ENCODE measurements at regions not wholly inside any gene's neighbourhood (a gene's known extent, or its start where the extent isn't known, plus 50 kb on each side); places are given as distances from the start of the nearest gene placed in this dataset.

DNA sequence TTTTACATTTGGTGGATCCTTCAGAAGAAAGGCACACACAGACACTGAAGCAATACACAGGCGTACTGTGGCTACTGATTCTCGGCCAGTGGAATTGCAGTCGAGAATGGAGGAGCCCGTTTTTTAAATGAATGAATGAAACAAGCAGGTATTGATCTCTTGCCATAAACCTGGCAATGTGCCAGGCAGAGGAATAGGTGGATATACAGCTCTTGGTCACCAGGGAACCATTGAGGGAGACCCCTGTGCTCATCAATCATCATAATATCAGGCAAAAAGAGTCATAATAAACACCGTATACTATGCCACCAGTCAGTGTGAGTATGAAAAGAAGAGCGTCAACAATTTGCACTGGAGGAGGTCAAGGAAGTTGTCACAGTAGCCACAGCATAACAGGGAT lies 140.3 kb upstream of the FOXF1 start:
- no peak for TF ChIP-seq CTCF (IDR thresholded peaks at IDR 0.05; ENCODE audit: control insufficient read depth, extremely low read depth, insufficient read depth)
- DNase-seq (ENCODE audit: low read depth): no peak
- no peak overlapping the region for H3K4me3 ChIP-seq (ENCODE audit: low read depth, low read length)

- DNase-seq (ENCODE audit: low read depth): no peak
- no peak overlapping the region for H3K4me3 ChIP-seq (ENCODE audit: low read depth, low read length)
- TF ChIP-seq CTCF (IDR thresholded peaks at IDR 0.05; ENCODE audit: control insufficient read depth, extremely low read depth, insufficient read depth): no peak
Measured at GRCh38 chr16:86371083-86371803, 139.1 kb upstream of the FOXF1 start.

GRCh38 chr16:86372193-86372592 lies 138.1 kb upstream of the FOXF1 start:
- no peak for TF ChIP-seq CTCF (IDR thresholded peaks at IDR 0.05; ENCODE audit: control insufficient read depth, extremely low read depth, insufficient read depth)
- H3K4me3 ChIP-seq (ENCODE audit: low read depth, low read length): no peak overlapping the region
- no peak for DNase-seq (ENCODE audit: low read depth)

GRCh38 chr16:86373276-86373901 lies 136.9 kb upstream of the FOXF1 start:
- TF ChIP-seq CTCF (IDR thresholded peaks at IDR 0.05; ENCODE audit: control insufficient read depth, extremely low read depth, insufficient read depth): no peak
- no peak for DNase-seq (ENCODE audit: low read depth)
- no peak overlapping the region for H3K4me3 ChIP-seq (ENCODE audit: low read depth, low read length)

DNA sequence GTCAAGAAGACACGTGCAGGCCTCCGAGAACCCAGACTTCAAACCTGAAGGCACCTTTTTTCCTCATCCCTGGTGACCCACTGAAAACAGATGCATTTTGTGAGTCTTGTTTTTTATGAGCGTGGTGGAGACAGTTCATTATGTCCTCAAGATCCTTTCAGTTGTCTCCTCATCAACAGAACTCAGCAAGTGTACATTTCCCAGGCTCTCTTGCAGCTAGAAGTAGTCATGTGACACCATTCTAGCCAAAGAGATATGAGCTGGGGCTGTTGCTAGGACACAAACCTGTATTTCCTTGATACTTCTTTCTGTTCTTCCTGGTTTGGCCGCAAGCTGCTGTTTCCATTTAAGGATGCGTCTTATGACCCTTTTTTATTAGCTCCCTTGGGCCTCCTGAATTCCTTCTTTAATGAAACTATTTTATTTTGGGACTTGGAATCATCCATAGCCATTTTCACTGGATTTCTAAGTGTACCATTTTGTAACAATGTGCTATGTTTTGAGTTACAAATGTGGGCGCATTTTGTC lies 135.7 kb upstream of the FOXF1 start:
- TF ChIP-seq CTCF (IDR thresholded peaks at IDR 0.05; ENCODE audit: control insufficient read depth, extremely low read depth, insufficient read depth): no peak
- no peak for DNase-seq (ENCODE audit: low read depth)
- no peak overlapping the region for H3K4me3 ChIP-seq (ENCODE audit: low read depth, low read length)

DNA sequence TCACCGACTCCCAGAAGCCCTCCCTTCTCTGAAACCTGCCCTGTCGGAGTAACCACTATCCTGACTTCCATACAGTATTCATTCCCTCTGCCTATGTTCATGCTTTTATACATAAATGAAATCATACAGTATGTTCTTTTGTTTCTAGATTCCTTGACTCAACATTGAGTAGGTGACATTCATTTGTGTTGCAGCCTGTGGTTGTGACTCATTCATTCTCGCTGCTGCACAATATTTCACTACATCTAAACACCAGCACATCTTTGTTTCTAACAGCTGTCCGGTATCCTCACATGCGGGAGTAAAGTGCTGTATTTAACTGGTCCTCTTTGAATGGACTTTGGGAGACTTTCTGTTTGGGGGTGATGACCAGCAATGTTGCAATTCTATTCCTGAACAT lies 135.0 kb upstream of the FOXF1 start:
- DNase-seq (ENCODE audit: low read depth): no peak
- H3K4me3 ChIP-seq (ENCODE audit: low read depth, low read length): no peak overlapping the region
- TF ChIP-seq CTCF (IDR thresholded peaks at IDR 0.05; ENCODE audit: control insufficient read depth, extremely low read depth, insufficient read depth): no peak
